ENCODE measurements at regions not wholly inside any gene's neighbourhood (a gene's known extent, or its start where the extent isn't known, plus 50 kb on each side); places are given as distances from the start of the nearest gene placed in this dataset.
A peak's percentile ranks its signal among the peaks of the same experiment; 100 is the strongest.

DNA sequence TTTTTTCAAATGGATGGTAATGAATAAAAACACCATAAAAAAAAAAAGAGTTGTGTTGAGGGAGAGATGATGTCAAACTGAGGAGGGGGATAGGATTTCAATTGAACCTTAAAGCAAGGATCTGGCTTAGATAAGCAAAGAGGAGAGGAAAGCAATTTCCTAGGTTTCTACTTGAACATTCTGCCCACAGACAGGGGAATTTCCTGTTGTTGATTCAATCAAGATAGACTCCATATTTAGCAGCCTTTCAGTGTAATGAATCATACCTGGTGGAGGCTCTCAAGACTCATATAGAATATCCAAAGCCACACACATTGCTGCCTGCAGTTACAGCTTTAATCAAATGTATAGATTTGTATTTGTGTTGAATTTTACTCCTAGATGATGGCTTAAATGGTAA is 294.4 kb upstream of the PIK3C3 start:
- H3K4me3 Mint-ChIP-seq = no peak overlapping the region
- no peaks in the 10 kb centered on the region for H3K79me2 ChIP-seq (replicated peaks; ENCODE audit: insufficient read depth)
- H3K27ac ChIP-seq (ENCODE audit: low read depth) = no peak overlapping the region
- no peak overlapping the region for H3K27ac Mint-ChIP-seq
- DNase-seq (ENCODE audit: low spot score) = no peak
- peak overlapping the region; percentile 69 for H2AFZ ChIP-seq
- no peaks in the 10 kb centered on the region for H3K27me3 Mint-ChIP-seq (ENCODE audit: insufficient read depth, low read depth, poor library complexity)
- H3K9me2 ChIP-seq (ENCODE audit: insufficient read depth) = no peaks in the 10 kb centered on the region; the same call in 1 of the 2 replicates
- H3F3A ChIP-seq (replicated peaks; ENCODE audit: low read depth) = no peaks in the 10 kb centered on the region
- H3K4me1 Mint-ChIP-seq = no peaks in the 10 kb centered on the region
- H3K27me3 ChIP-seq (ENCODE audit: insufficient read depth) = no peaks in the 10 kb centered on the region
- H3K4me3 ChIP-seq = no peak overlapping the region
- ATAC-seq = no peak
- no peak overlapping the region for H3K4me2 ChIP-seq
- H4K20me1 ChIP-seq (replicated peaks; ENCODE audit: insufficient read depth) = no peaks in the 10 kb centered on the region
- H3K36me3 Mint-ChIP-seq (ENCODE audit: low read depth) = no peaks in the 10 kb centered on the region
- H3K4me1 ChIP-seq (ENCODE audit: insufficient read depth) = no peaks in the 10 kb centered on the region
- no peaks in the 10 kb centered on the region for H3K9me3 Mint-ChIP-seq
- TF ChIP-seq CREB1 (CRISPR knock-in tag; IDR thresholded peaks at IDR 0.05; ENCODE audit: low read depth) = no peak
- no peak for TF ChIP-seq EZH2 (IDR thresholded peaks at IDR 0.05; ENCODE audit: low read depth, unreplicated experiment)
- no peak for TF ChIP-seq ZNF114 (CRISPR knock-in tag; IDR thresholded peaks at IDR 0.05)
- TF ChIP-seq POLR2AphosphoS5 (IDR thresholded peaks at IDR 0.05; ENCODE audit: low read depth) = no peak
- no peak for TF ChIP-seq NANOG (IDR thresholded peaks at IDR 0.05; ENCODE audit: borderline replicate concordance)
- TF ChIP-seq, protein P1, sequence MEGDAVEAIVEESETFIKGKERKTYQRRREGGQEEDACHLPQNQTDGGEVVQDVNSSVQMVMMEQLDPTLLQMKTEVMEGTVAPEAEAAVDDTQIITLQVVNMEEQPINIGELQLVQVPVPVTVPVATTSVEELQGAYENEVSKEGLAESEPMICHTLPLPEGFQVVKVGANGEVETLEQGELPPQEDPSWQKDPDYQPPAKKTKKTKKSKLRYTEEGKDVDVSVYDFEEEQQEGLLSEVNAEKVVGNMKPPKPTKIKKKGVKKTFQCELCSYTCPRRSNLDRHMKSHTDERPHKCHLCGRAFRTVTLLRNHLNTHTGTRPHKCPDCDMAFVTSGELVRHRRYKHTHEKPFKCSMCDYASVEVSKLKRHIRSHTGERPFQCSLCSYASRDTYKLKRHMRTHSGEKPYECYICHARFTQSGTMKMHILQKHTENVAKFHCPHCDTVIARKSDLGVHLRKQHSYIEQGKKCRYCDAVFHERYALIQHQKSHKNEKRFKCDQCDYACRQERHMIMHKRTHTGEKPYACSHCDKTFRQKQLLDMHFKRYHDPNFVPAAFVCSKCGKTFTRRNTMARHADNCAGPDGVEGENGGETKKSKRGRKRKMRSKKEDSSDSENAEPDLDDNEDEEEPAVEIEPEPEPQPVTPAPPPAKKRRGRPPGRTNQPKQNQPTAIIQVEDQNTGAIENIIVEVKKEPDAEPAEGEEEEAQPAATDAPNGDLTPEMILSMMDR (conservative IDR thresholded peaks at IDR 0.05; ENCODE audit: low read depth in 2 of 2) = no peak
- TF ChIP-seq, protein P2, sequence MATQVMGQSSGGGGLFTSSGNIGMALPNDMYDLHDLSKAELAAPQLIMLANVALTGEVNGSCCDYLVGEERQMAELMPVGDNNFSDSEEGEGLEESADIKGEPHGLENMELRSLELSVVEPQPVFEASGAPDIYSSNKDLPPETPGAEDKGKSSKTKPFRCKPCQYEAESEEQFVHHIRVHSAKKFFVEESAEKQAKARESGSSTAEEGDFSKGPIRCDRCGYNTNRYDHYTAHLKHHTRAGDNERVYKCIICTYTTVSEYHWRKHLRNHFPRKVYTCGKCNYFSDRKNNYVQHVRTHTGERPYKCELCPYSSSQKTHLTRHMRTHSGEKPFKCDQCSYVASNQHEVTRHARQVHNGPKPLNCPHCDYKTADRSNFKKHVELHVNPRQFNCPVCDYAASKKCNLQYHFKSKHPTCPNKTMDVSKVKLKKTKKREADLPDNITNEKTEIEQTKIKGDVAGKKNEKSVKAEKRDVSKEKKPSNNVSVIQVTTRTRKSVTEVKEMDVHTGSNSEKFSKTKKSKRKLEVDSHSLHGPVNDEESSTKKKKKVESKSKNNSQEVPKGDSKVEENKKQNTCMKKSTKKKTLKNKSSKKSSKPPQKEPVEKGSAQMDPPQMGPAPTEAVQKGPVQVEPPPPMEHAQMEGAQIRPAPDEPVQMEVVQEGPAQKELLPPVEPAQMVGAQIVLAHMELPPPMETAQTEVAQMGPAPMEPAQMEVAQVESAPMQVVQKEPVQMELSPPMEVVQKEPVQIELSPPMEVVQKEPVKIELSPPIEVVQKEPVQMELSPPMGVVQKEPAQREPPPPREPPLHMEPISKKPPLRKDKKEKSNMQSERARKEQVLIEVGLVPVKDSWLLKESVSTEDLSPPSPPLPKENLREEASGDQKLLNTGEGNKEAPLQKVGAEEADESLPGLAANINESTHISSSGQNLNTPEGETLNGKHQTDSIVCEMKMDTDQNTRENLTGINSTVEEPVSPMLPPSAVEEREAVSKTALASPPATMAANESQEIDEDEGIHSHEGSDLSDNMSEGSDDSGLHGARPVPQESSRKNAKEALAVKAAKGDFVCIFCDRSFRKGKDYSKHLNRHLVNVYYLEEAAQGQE (IDR thresholded peaks at IDR 0.05; ENCODE audit: unreplicated experiment) = no peak
- TF ChIP-seq, protein P3, sequence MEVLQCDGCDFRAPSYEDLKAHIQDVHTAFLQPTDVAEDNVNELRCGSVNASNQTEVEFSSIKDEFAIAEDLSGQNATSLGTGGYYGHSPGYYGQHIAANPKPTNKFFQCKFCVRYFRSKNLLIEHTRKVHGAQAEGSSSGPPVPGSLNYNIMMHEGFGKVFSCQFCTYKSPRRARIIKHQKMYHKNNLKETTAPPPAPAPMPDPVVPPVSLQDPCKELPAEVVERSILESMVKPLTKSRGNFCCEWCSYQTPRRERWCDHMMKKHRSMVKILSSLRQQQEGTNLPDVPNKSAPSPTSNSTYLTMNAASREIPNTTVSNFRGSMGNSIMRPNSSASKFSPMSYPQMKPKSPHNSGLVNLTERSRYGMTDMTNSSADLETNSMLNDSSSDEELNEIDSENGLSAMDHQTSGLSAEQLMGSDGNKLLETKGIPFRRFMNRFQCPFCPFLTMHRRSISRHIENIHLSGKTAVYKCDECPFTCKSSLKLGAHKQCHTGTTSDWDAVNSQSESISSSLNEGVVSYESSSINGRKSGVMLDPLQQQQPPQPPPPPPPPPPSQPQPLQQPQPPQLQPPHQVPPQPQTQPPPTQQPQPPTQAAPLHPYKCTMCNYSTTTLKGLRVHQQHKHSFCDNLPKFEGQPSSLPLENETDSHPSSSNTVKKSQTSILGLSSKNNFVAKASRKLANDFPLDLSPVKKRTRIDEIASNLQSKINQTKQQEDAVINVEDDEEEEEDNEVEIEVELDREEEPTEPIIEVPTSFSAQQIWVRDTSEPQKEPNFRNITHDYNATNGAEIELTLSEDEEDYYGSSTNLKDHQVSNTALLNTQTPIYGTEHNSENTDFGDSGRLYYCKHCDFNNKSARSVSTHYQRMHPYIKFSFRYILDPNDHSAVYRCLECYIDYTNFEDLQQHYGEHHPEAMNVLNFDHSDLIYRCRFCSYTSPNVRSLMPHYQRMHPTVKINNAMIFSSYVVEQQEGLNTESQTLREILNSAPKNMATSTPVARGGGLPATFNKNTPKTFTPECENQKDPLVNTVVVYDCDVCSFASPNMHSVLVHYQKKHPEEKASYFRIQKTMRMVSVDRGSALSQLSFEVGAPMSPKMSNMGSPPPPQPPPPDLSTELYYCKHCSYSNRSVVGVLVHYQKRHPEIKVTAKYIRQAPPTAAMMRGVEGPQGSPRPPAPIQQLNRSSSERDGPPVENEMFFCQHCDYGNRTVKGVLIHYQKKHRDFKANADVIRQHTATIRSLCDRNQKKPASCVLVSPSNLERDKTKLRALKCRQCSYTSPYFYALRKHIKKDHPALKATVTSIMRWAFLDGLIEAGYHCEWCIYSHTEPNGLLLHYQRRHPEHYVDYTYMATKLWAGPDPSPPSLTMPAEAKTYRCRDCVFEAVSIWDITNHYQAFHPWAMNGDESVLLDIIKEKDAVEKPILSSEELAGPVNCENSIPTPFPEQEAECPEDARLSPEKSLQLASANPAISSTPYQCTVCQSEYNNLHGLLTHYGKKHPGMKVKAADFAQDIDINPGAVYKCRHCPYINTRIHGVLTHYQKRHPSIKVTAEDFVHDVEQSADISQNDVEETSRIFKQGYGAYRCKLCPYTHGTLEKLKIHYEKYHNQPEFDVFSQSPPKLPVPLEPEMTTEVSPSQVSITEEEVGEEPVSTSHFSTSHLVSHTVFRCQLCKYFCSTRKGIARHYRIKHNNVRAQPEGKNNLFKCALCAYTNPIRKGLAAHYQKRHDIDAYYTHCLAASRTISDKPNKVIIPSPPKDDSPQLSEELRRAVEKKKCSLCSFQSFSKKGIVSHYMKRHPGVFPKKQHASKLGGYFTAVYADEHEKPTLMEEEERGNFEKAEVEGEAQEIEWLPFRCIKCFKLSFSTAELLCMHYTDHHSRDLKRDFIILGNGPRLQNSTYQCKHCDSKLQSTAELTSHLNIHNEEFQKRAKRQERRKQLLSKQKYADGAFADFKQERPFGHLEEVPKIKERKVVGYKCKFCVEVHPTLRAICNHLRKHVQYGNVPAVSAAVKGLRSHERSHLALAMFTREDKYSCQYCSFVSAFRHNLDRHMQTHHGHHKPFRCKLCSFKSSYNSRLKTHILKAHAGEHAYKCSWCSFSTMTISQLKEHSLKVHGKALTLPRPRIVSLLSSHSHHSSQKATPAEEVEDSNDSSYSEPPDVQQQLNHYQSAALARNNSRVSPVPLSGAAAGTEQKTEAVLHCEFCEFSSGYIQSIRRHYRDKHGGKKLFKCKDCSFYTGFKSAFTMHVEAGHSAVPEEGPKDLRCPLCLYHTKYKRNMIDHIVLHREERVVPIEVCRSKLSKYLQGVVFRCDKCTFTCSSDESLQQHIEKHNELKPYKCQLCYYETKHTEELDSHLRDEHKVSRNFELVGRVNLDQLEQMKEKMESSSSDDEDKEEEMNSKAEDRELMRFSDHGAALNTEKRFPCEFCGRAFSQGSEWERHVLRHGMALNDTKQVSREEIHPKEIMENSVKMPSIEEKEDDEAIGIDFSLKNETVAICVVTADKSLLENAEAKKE (CRISPR knock-in tag; IDR thresholded peaks at IDR 0.05) = no peak
- TF ChIP-seq EZH2phosphoT487 (IDR thresholded peaks at IDR 0.05; ENCODE audit: unreplicated experiment) = no peak
- no peak for TF ChIP-seq JUNB (IDR thresholded peaks at IDR 0.05; ENCODE audit: unreplicated experiment)
- TF ChIP-seq, protein P4, sequence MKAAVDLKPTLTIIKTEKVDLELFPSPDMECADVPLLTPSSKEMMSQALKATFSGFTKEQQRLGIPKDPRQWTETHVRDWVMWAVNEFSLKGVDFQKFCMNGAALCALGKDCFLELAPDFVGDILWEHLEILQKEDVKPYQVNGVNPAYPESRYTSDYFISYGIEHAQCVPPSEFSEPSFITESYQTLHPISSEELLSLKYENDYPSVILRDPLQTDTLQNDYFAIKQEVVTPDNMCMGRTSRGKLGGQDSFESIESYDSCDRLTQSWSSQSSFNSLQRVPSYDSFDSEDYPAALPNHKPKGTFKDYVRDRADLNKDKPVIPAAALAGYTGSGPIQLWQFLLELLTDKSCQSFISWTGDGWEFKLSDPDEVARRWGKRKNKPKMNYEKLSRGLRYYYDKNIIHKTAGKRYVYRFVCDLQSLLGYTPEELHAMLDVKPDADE (IDR thresholded peaks at IDR 0.05) = no peak
- no peak for TF ChIP-seq ZNF331 (CRISPR knock-in tag; IDR thresholded peaks at IDR 0.05; ENCODE audit: low read depth)
- no peak for TF ChIP-seq STAT1 (IDR thresholded peaks at IDR 0.05; ENCODE audit: unreplicated experiment)
- no peaks in the 10 kb centered on the region for H3K36me3 ChIP-seq (ENCODE audit: insufficient read depth)

Data from GM23338 (cell line).